ENCODE measurements at regions not wholly inside any gene's neighbourhood (a gene's known extent, or its start where the extent isn't known, plus 50 kb on each side); places are given as distances from the start of the nearest gene placed in this dataset.

- FAIRE-seq = no peak
- ChIA-PET POLR2A (no interaction called here), CTCF (interaction anchor here (1.2 kb wide), 1 partner anchor 464 kb away, joined by 5 read pairs; no protein-coding TSS in a partner anchor)
- H3K9ac ChIP-seq (replicated peaks; ENCODE audit: extremely low read depth, insufficient read depth, low read length) = no peak overlapping the region
- no peak for DNase-seq (ENCODE audit: low read depth, low spot score)
- no peak for TF ChIP-seq FOS (IDR thresholded peaks at IDR 0.05; ENCODE audit: borderline replicate concordance, insufficient read depth, low read length)
- no peak for TF ChIP-seq JUN (IDR thresholded peaks at IDR 0.05; ENCODE audit: borderline replicate concordance, insufficient read depth, insufficient read length, low read depth)
- TF ChIP-seq CTCF (IDR thresholded peaks at IDR 0.05; ENCODE audit: extremely low read depth in 1 of 2, insufficient read depth in 1 of 2, low read depth in 1 of 2, low read length in 2 of 2) = no peak
- no peak for TF ChIP-seq MYC (IDR thresholded peaks at IDR 0.05; ENCODE audit: low read depth, low read length)
- TF ChIP-seq MAX (IDR thresholded peaks at IDR 0.05; ENCODE audit: insufficient read depth, insufficient read length) = no peak
- no peak for TF ChIP-seq POLR2AphosphoS5 (IDR thresholded peaks at IDR 0.05; ENCODE audit: insufficient read depth, low read depth, low read length)
- TF ChIP-seq GATA2 (IDR thresholded peaks at IDR 0.05; ENCODE audit: insufficient read depth, insufficient read length, low read depth, low read length) = no peak
- no peak for TF ChIP-seq EZH2 (IDR thresholded peaks at IDR 0.05; ENCODE audit: borderline replicate concordance, low read depth, low read length, severe bottlenecking)
- no peak for TF ChIP-seq POLR2A (IDR thresholded peaks at IDR 0.05; ENCODE audit: low read depth, low read length)
- H3K9me1 ChIP-seq (replicated peaks; ENCODE audit: control insufficient read depth, extremely low read depth, insufficient read depth, low read length) = no peaks in the 10 kb centered on the region
- H4K20me1 ChIP-seq (replicated peaks; ENCODE audit: control insufficient read depth, extremely low read depth, insufficient read depth, low read length) = no peaks in the 10 kb centered on the region
- H3K9me3 ChIP-seq (replicated peaks; ENCODE audit: control insufficient read depth, insufficient read depth, low read length) = no peaks in the 10 kb centered on the region
- BruUV-seq (replicated peaks) = no TSS peak
- H2AFZ ChIP-seq (ENCODE audit: low read depth, low read length) = no peak overlapping the region
- H3K4me3 ChIP-seq (replicated peaks in 1 of 3; ENCODE audit: insufficient read depth in 1 of 3, low read depth in 1 of 3, low read length in 3 of 3) = no peak overlapping the region
- H3K36me3 ChIP-seq (ENCODE audit: control insufficient read depth in 2 of 2, extremely low read depth in 1 of 2, insufficient read depth in 2 of 2, low read length in 2 of 2) = no peaks in the 10 kb centered on the region
- H3K27me3 ChIP-seq (ENCODE audit: control insufficient read depth in 2 of 2, insufficient read depth in 2 of 2, low read length in 2 of 2) = peaks cover 6 to 10% of the 10 kb centered on the region in 2 experiments
- H3K79me2 ChIP-seq (ENCODE audit: control insufficient read depth, insufficient read depth, low read length) = no peaks in the 10 kb centered on the region
- no peaks in the 10 kb centered on the region for H3K4me1 ChIP-seq (ENCODE audit: control insufficient read depth, extremely low read depth, insufficient read depth, low read length)
- intact Hi-C loops (cut with micrococcal nuclease) (loop anchor here (10.0 kb wide), 1 partner anchor 235 kb away; no protein-coding TSS in a partner anchor), dilution Hi-C loops (cut with MboI; ENCODE audit: extremely low pct_ligation_motif_present, low sequenced_read_pairs) (no loop called here)
- no peak overlapping the region for H3K27ac ChIP-seq (ENCODE audit: insufficient read depth, low read depth, low read length)
- H3K4me2 ChIP-seq (ENCODE audit: insufficient read depth, low read length) = no peak overlapping the region
Observed at GRCh38 chr6:71619836-71620235, 266.5 kb upstream of the RIMS1 start.
